Skin epidermis (tissue), 12 donors: ENCODE measurements at regions not wholly inside any gene's neighbourhood (a gene's known extent, or its start where the extent isn't known, plus 50 kb on each side); places are given as distances from the start of the nearest gene placed in this dataset.

Experiments used
- H3K27ac ChIP-seq, 21 experiments: fragments of 200-600 bp; sonication (generic) in 11 of 21; one replicate each; pipeline ENCODE4 v1.5.0; 2020; ENCODE audit warnings: mild to moderate bottlenecking in 3 of 21, inconsistent platforms in 2 of 21, moderate library complexity in 2 of 21
- H3K4me3 ChIP-seq, 7 experiments: fragments of 200-600 bp; sonication (generic) in 2 of 7; one replicate each; pipeline ENCODE4 v1.5.0; 2020; ENCODE audit warnings: inconsistent platforms in 2 of 7, mild to moderate bottlenecking in 2 of 7, moderate library complexity in 1 of 7

DNA sequence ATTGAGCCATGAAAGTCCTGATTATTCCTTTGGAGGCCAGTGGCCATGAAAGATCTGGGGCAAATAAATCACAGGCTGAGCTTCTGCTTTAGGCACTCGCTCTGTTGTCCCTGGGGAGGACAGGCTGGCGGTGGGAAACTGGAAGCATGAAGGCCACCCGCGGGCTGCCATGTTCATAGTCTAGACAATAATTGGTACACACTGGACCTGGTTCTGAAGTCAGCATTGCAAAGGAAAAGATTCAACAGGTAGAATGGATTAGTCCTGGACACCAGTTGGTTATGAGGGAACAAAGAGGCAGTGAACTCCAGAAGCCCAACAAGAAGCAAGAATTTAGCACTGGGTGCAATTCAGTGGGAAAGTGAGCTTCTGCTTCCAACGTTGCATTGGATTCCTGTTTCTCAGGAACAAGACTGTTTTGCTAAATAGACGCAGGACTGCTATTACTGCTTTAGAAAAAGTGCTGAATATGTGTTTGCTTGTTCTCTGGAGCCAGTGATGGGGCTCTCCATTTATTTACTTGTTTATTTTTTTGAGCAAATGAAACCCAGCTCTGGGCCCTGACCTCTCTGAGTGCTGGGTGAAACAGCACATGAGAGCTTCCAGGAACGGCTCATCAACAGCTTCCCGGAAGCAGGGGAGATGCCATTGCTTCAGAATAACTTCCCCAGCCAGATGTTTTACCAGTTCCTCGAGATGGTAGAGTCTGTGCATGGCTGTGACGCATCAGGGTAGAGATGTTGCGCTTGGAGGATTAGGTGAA is 336.4 kb downstream of the ZNF536 start:
- no peak overlapping the region for H3K27ac ChIP-seq
- H3K4me3 ChIP-seq, result no peak overlapping the region

DNA sequence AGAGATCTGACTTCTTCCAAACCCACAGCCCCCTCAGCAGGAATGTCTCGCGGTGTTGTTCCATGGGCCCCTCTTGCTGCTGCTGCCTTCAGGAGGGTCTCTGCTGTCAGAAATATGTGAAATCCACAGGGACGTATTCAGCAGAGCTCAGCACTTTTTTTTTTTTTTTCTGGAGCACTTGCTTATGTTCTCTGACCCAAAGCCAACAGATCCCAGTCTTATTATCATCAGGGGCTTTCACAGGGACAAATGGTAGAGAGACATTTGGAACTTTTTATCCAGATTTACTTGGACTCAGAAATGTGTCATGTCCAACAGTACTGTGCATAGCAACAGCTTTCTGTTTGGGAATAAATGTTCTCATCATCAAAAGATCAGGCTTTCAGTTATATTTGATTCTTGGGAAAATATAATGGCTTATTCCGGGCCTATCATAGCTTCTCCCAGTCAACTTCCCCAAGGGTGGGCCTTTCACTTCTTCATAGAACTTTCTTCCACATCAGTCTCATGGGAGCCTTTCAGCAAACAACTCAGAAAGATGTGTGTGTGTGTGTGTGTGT is 332.7 kb downstream of the ZNF536 start:
- no peak overlapping the region for H3K4me3 ChIP-seq
- no peak overlapping the region for H3K27ac ChIP-seq

DNA sequence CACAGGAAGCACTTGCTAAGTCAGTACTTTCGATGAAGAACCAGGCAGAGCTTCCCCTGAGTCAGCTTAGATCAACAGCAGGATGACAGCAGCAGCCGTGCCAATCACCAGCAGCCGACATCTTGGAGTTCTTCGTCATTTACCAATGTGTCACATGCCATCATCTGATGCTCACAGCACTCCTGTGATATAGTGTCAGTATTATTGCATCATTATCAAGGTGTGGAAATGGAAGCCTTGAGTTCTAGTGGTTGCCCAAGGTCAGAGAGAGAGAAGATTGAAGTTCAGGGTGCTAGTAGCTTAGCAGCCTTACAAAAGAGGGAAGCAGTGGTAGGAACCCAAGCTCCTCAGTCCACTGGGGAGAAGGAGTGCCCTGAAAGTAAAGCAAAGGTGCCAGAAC is 331.5 kb downstream of the ZNF536 start:
- Histone ChIP-seq H3K4me3 (no peak overlapping the region), H3K27ac (no peak overlapping the region)

DNA sequence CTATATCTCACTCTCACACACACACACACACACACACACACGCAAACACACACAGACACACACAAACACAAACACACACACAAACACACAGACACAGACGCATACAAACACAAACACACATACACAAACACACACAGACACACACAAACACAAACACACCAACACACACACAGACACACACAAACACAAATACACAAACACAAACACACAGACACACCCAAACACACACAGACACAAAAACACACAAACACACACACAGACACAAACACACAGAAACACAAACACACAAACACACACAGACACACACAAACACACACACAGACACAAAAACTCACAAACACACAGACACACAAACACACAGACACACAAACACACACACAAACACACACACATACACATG is 329.0 kb downstream of the ZNF536 start:
- Histone ChIP-seq H3K4me3 (no peak overlapping the region), H3K27ac (no peak overlapping the region)

DNA sequence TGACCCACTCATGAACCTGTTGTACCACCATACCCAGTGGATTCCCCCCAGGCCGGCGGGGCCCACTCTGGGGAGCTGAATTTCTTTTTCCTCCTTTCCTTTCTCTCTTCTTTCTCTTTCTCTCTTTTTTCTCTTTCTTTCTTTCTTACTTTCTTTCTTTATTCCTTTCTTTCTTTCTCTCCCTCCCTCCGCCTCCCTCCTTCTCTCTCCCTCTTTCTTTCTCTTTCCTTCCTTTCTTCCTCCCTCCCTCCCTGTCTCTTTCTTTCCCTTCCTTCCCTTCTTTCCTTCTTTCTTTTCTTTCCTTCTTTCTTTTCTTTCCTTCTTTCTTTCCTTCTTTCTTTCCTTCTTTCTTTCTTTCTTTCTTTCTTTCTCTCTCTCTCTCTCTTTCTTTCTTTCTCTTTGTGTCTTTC is 327.7 kb downstream of the ZNF536 start:
- no peak overlapping the region for H3K27ac ChIP-seq
- H3K4me3 ChIP-seq, result no peak overlapping the region

DNA sequence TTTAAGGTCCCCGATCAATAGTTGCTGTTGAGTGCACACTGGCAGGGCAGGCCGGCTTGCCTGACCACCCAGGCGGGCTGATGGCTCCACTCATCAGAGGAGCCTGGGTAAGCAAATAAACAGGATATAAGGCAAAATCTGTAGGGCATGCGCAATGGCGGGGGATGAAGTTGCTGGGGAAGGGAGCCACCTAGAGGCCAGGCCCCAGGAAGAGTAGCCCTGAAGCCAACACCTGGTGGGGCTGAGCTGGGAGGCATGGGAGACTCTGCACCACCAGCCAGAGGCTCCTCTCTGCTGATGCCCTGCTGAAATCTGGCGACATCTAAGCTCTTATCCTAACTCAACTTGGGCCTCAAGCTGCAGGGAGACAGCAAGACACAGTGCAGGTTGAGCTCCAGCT is 324.3 kb downstream of the ZNF536 start:
- no peak overlapping the region for H3K27ac ChIP-seq
- H3K4me3 ChIP-seq, result no peak overlapping the region

DNA sequence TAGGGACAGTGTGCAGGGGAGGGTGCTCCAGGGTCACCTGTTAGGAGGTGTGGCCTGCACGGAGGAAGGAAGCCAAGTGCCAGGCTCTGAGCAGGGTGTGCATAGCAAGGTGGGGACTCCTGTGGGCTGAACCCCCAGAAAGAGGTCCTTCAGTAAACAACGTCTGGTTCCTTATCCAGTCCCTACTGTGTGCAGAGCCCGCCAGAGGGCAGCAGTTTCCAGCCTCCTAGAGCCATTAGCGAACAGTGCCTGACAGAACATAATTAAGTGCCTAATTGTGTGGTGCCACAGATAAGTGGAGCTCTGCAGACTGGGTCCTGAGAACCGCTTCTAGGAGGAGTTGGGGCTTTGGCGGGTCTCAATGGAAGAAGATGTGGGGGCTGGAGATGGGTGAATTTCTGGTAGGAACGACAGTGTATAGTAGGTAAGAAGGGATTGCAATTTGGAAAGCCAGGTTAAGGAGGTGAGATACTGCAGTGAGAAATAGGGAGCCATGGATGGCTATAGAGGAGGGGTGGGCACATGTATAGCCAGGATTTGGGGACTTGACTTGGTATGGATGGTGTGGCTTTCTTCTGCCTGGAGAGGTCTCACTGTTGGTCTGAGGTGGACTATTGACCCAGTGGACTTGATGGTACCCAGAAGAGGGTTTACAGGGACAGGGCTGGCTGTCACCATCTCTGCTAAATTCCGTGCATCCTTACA is 323.1 kb downstream of the ZNF536 start:
- H3K4me3 ChIP-seq, result no peak overlapping the region
- H3K27ac ChIP-seq, result no peak overlapping the region

DNA sequence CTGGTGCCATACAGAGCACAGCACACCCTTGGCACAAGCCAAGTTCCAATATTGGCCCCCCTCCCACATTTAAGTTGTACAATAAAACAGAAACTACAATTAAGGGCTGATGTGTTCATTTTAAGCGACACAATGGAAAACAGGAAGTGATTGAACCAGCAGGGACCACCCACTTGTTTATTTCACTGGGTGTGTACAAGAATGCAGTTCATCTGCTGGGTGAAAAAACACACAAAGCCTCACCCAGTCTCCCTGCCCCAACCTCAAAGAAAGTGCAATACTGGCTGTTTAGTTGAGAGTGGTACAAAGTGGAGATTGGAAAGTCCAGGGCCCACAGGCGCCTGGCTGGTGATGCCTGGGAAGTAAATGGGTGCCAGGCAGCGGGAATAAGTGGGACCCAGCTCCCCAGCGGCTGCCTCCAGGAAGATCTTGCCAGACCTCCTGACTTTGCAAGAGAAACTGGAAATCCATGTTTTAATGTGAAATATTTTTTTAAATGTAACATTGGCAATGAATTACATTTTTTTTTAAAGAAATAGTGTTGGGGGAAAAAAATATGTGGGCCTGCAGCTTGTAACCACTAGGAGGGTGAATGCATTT is 322.1 kb downstream of the ZNF536 start:
- Histone ChIP-seq H3K4me3 (no peak overlapping the region), H3K27ac (peak overlapping the region in 1 of 21 experiments; percentile 23)

DNA sequence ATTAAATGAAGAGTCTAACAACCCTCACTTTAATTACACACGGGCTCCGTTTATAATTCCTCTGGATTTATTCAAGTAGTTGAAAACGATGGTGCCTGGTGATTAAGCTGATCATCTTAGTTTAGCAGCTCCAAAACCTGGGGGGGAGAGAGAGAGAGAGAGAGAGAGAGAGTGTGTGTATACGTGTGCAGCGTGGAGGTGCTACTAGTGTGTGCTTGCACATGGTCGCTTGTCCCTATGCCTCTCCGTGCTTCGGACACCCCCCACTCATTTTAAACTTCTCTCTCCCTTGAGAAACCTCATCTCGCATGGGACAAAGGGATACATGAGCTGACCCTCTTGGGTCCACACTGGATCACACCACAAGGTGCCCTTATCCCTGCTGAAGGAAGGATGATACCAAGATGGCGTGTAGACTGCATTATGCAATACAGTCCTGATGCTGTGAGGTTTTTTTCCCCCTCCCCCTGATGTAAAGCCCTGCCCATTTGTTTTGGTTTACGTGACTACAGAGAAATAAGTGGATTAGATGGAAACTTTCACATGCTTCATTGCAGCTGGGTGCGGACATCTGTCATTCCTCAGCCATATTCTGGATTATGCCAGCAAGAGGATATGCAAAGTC is 320.8 kb downstream of the ZNF536 start:
- peak overlapping the region in 1 of 7 experiments; percentile 19 for H3K4me3 ChIP-seq

DNA sequence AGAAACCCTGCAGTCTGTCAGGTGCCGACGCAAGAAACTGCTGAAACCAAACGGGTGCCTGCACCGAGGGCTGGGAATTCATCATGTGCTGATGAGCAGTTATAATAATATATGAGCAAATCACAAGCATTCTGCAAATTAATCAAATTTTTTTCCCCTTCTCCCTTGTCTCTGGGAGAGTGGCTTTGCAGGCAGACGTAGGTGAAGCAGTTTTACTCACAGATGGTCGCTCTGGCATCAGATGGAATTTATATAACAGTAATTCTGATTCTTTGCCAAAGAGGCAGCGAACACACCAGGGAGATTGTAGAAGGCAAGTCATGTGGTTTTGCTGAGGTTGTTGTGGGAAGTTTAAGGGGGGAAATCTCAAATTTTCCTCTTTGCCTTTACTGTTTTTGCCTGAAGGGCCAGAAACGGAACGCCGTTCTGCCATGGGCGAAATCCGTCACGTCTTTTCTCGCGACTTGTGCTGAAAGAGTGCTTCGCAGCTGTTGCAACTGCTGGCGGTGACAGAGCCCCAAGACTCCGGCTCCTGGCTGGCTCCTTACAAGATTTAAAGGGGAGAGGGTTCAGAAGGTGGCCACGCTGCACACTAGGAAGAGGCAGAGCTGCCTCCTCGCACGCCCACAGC is 320.1 kb downstream of the ZNF536 start:
- Histone ChIP-seq H3K4me3 (peak overlapping the region in 2 of 7 experiments; percentile 0 to 19), H3K27ac (peak overlapping the region in 12 of 21 experiments; percentile 2 to 63 (median 34))

More for the DNA sequence above, 320.8 kb downstream of the ZNF536 start:
- H3K27ac ChIP-seq, result peak overlapping the region in 9 of 21 experiments; percentile 2 to 63 (median 35)

DNA sequence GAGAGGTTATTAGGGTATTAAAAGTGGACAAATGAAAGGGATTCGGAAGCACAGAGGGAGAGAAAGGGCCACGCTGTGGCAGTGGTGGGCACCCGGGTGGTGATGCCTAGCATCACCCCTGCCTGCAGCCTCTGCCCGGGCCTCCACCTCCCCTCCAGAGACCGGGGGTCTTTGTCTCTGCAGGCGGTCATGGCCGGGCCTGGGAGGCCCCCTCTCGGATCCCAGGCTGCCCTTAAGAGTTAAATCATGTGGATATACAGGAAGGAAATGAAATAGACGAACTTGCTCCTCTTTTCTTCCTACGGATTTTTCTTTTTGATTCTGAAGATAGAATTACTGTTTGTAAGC is 319.6 kb downstream of the ZNF536 start:
- Histone ChIP-seq H3K4me3 (no peak overlapping the region), H3K27ac (peak overlapping the region in 4 of 21 experiments; percentile 26 to 63 (median 42))

DNA sequence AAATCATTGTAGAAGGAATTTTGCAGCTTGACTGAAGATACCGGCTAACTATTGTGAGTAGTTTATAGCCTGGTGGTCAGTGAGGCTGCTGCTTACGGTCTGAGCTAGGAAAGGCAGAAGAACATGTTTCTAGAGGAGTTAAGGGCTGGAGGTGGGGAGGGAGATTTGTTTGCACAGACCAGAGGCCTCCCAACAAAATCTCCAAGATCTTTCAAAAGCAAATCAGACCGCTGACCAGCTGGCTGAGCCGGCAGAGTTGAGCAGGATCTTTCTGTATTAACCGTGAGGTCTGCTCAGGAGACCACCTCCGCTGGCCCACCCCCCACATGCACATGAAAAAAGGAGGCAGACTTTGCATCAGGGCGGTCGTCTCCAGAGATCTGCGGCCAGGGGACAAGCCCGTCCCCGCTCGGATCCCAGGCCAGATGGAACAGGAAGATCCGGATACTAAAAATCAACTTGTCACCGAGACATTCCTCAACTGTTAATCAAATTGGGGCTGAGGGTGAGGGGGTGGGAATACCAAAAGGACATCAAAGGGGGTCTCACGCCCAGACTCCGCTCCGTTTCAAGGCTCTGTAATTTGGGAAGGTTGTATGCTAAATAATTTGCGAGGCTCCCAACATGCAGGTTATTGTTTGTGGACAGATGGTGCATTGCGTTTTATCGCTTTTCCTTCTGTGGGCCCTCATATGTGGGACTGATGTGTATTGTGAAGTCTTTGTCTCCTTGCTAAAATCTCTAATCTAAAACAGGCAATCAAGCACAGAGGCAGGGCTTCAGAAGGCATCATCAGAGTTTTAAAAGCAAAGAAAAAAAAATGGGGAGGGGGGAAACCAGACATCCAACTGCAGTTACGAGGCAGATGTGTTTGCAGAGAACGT is 319.0 kb downstream of the ZNF536 start:
- H3K4me3 ChIP-seq, result no peak overlapping the region
- H3K27ac ChIP-seq, result peak overlapping the region in 3 of 21 experiments; percentile 26 to 63 (median 53)

DNA sequence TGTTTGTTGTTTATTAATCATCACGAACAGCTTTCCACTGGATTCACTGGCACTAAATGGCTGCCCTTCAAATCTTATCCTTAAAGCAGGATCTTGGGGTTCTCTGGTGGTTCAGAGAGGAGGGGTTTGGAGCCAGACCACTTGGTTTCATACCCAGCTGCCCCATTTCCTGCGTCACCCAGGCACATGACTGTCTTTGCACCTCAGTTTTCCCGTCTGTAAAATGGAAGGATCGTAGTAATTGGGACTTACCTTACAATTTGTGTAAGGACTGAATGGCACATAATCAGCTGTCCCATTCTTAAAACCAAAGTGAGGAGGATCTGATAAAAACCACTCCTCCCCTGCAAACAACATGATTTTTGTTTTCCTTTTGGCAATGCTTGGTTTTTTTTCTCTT is 318.3 kb downstream of the ZNF536 start:
- Histone ChIP-seq H3K4me3 (no peak overlapping the region), H3K27ac (no peak overlapping the region)

DNA sequence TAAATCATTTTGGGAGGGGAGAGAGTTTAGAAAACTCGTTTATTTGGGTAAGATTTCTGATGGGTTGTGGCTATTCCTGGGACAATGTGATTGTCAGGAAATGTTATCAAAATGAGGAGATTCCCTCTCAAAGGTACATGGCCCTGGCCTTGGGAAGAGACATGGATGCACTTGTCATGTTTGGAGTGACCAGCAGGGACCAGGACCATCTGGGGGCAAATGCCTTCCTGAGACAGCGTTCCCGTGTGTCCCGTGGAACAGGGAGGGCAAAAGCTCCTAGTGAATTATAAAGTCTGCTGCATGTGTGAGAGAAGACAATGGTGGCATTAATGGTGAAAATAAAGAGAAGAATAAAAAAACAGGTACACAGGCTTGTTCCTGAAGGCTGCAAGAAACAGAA is 317.3 kb downstream of the ZNF536 start:
- Histone ChIP-seq H3K4me3 (no peak overlapping the region), H3K27ac (no peak overlapping the region)

DNA sequence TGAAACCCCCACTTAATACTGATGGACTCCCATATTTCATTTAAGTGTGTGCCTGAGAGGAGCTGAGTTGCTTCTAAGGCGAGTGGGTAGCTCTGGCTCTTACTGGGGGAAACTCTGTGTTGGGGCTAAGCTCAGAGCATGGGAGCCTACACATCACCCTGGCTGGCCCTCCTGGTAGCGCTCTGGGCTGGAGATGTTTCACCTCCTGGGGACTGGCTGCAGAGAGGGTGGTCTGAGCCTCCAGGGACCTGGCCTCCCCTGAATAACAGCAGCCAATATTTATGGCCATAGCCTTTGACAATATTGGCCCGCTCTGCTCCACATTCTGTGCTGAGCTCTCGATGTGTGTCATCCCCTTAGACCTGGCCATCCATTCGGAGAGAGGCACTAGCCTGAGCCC is 316.5 kb downstream of the ZNF536 start:
- Histone ChIP-seq H3K4me3 (no peak overlapping the region), H3K27ac (no peak overlapping the region)

DNA sequence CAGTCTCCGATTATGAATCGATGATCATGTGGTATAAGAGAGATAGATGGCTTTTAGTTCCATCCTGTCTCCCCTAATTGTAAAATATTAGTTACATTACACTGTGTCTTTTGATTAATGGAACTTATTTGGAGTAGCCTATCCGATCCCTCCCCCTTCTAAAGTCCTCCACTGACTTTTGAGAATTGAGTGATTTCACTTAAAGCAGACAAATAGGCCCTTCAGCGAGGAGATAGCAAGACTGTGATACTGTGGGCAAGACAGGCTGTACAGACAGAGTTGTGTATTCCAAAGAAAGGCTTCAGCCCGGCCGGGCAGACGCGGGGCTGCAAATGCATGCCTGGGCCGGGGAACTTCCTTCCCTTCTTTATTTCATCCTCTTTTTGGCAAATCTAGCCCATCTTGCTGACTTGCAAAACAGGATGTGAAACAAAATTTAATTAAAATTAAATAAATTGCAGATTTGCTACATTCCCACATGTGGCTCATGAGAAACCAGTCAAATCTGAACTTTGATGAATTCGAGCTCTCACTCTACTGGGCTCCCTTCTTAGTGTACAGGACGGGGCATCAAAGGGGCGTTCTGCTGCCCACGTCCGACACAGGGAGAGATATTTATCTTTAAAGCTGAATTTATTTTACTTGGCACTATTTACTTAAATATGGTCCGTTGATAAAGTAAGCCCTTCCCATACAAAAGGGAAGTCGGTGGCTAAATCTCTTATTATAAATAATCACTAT is 314.8 kb downstream of the ZNF536 start:
- Histone ChIP-seq H3K27ac (peak overlapping the region in 7 of 21 experiments; percentile 4 to 64 (median 32)), H3K4me3 (no peak overlapping the region)

DNA sequence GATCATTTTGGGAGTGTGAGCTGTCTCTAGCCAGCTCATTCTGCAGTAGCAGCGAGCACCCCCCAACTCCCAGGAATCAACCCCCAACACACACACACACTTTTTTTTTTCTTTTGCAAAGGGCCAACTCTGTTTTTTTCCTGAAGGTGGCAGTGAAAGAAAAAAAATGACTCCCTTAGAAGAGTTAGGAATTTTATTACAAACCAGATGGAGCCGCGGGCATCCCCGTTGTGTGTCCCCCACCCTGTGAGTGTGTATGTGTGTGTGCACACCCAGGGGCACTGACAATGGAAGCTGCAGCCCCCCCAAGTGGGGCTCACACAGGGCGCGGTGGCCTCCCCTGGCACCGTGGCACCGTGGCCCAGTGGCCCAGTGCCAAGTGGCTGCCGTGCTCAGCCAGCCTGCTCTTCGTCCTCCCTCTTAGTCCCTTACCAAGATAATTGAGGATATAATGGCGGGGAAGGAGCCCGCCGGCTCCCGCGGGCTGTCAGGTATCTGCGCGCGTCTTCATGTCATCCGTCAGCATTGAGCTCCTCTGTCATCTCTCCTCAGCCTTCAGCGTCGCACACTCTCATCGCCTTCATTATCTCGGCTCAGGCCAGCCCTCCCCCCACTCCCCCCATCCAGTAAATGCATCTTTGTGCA is 314.1 kb downstream of the ZNF536 start:
- peak overlapping the region in 9 of 21 experiments; percentile 4 to 64 (median 32) for H3K27ac ChIP-seq
- no peak overlapping the region for H3K4me3 ChIP-seq
